GM23338 (cell line): ENCODE measurements at regions not wholly inside any gene's neighbourhood (a gene's known extent, or its start where the extent isn't known, plus 50 kb on each side); places are given as distances from the start of the nearest gene placed in this dataset.

ENCODE experiments used
- ATAC-seq: fragments of 200-7000 bp; cut with Tn5 transposase; 3 replicates; pipeline ENCODE4 v1.9.1; 2020
- DNase-seq: peaks from one replicate; pipeline ENCODE4 v3.0.0-alpha.2; 2015; ENCODE audit warnings: low spot score
- H2AFZ ChIP-seq: fragments of 200-600 bp; sonication (generic); 2 replicates; pipeline ENCODE4 v1.8.0; 2016; ENCODE audit warnings: antibody characterized with exemption, mild to moderate bottlenecking, moderate library complexity
- H3F3A ChIP-seq: fragments of 200-600 bp; sonication (generic); replicated peaks from 2 replicates; pipeline ENCODE4 v1.8.0; 2017; ENCODE audit warnings: antibody characterized with exemption, mixed run types, low read depth
- H3K27ac ChIP-seq: fragments of 200-600 bp; sonication (generic); 2 replicates; pipeline ENCODE4 v1.6.1; 2016; ENCODE audit warnings: low read depth
- H3K27me3 ChIP-seq: fragments of 200-600 bp; sonication (generic); 2 replicates; pipeline ENCODE4 v1.8.0; 2016; ENCODE audit warnings: mild to moderate bottlenecking, mixed run types, moderate library complexity; ENCODE audit not compliant: insufficient read depth
- H3K36me3 ChIP-seq: fragments of 200-600 bp; sonication (generic); 2 replicates; pipeline ENCODE4 v1.8.0; 2016; ENCODE audit warnings: mild to moderate bottlenecking; ENCODE audit not compliant: insufficient read depth
- H3K4me1 ChIP-seq: fragments of 200-600 bp; sonication (generic); 2 replicates; pipeline ENCODE4 v1.8.0; 2016; ENCODE audit warnings: mild to moderate bottlenecking, moderate library complexity; ENCODE audit not compliant: insufficient read depth
- H3K4me2 ChIP-seq: fragments of 200-600 bp; sonication (generic); 2 replicates; pipeline ENCODE4 v1.7.1; 2017; ENCODE audit warnings: mixed run types
- H3K4me3 ChIP-seq: fragments of 200-600 bp; sonication (generic); 2 replicates; pipeline ENCODE4 v1.6.1; 2016; ENCODE audit warnings: mixed run types
- H3K79me2 ChIP-seq: fragments of 200-600 bp; sonication (generic); replicated peaks from 2 replicates; pipeline ENCODE4 v1.8.0; 2017; ENCODE audit warnings: mild to moderate bottlenecking; ENCODE audit not compliant: insufficient read depth
- H3K9me2 ChIP-seq: fragments of 200-600 bp; sonication (generic); 2 replicates; pipeline ENCODE4 v1.8.0; 2017; ENCODE audit not compliant: insufficient read depth
- H4K20me1 ChIP-seq: fragments of 200-600 bp; sonication (generic); replicated peaks from 2 replicates; pipeline ENCODE4 v1.8.0; 2017; ENCODE audit warnings: mild to moderate bottlenecking; ENCODE audit not compliant: insufficient read depth
- H3K27ac Mint-ChIP-seq: 2 replicates; pipeline ENCODE4 v1.8.0; 2020; ENCODE audit warnings: inconsistent platforms, mild to moderate bottlenecking, moderate library complexity, mixed read lengths
- H3K27me3 Mint-ChIP-seq: 3 replicates; pipeline ENCODE4 v1.8.0; 2022; ENCODE audit warnings: low read depth, mild to moderate bottlenecking, moderate library complexity, mixed read lengths, inconsistent platforms; ENCODE audit not compliant: insufficient read depth, poor library complexity
- H3K36me3 Mint-ChIP-seq: 3 replicates; pipeline ENCODE4 v1.8.0; 2021; ENCODE audit warnings: low read depth, mild to moderate bottlenecking, inconsistent platforms, moderate library complexity, mixed read lengths
- H3K4me1 Mint-ChIP-seq: 3 replicates; pipeline ENCODE4 v1.8.0; 2020; ENCODE audit warnings: mild to moderate bottlenecking, inconsistent platforms, mixed read lengths
- H3K4me3 Mint-ChIP-seq: 3 replicates; pipeline ENCODE4 v1.8.0; 2021; ENCODE audit warnings: moderate library complexity, mild to moderate bottlenecking, inconsistent platforms, mixed read lengths
- H3K9me3 Mint-ChIP-seq: 3 replicates; pipeline ENCODE4 v1.8.0; 2020; ENCODE audit warnings: moderate library complexity, mild to moderate bottlenecking, inconsistent platforms, mixed read lengths
- CREB1 ChIP-seq: fragments of 250-450 bp; sonication (Bioruptor Pico); IDR thresholded peaks from 2 replicates; pipeline ENCODE4 v1.5.0; 2020; ENCODE audit warnings: low read depth, mild to moderate bottlenecking, moderate library complexity
- EZH2 ChIP-seq: fragments of 200-600 bp; sonication (generic); IDR thresholded peaks from one replicate; pipeline ENCODE4 v1.8.0; 2017; ENCODE audit warnings: antibody characterized with exemption, mild to moderate bottlenecking, low read depth; ENCODE audit not compliant: unreplicated experiment
- EZH2phosphoT487 ChIP-seq: fragments of 200-600 bp; sonication (generic); IDR thresholded peaks from one replicate; pipeline ENCODE4 v1.8.1; 2018; ENCODE audit warnings: antibody characterized with exemption; ENCODE audit not compliant: unreplicated experiment
- JUNB ChIP-seq: IDR thresholded peaks from one replicate; pipeline ENCODE4 v1.6.1; 2016; ENCODE audit warnings: antibody characterized with exemption; ENCODE audit not compliant: unreplicated experiment
- NANOG ChIP-seq: IDR thresholded peaks from 2 replicates; pipeline ENCODE4 v1.6.1; 2016; ENCODE audit warnings: antibody characterized with exemption, borderline replicate concordance
- POLR2AphosphoS5 ChIP-seq: IDR thresholded peaks from 2 replicates; pipeline ENCODE4 v1.6.1; 2016; ENCODE audit warnings: antibody characterized with exemption, low read depth
- STAT1 ChIP-seq: IDR thresholded peaks from one replicate; pipeline ENCODE4 v1.6.1; 2016; ENCODE audit warnings: antibody characterized with exemption; ENCODE audit not compliant: unreplicated experiment
- ZNF114 ChIP-seq: fragments of 250-450 bp; sonication (Bioruptor Pico); IDR thresholded peaks from 2 replicates; pipeline ENCODE4 v1.5.0; 2020; ENCODE audit warnings: mild to moderate bottlenecking, moderate library complexity
- ZNF331 ChIP-seq: fragments of 250-450 bp; sonication (Bioruptor Pico); IDR thresholded peaks from 2 replicates; pipeline ENCODE4 v1.5.0; 2020; ENCODE audit warnings: low read depth, mild to moderate bottlenecking, moderate library complexity
- TF ChIP-seq, protein P1 (sequence below): IDR thresholded peaks from 2 replicates; pipeline ENCODE4 v1.6.1; 2016; ENCODE audit warnings: antibody characterized with exemption
- TF ChIP-seq, protein P2 (sequence below): fragments of 250-450 bp; sonication (Bioruptor Pico); IDR thresholded peaks from 2 replicates; pipeline ENCODE4 v1.5.0; 2020; ENCODE audit warnings: mild to moderate bottlenecking, moderate library complexity
- TF ChIP-seq, protein P3 (sequence below), 2 experiments: fragments of 200-600 bp in 1 of 2; sonication (generic) in 1 of 2; conservative IDR thresholded peaks; 2 replicates each; pipeline versions ENCODE4 v1.5.1 to v1.6.1; 2016 to 2017; ENCODE audit warnings: antibody characterized with exemption in 2 of 2, low read depth in 2 of 2, mild to moderate bottlenecking in 2 of 2, moderate library complexity in 1 of 2
- TF ChIP-seq, protein P4 (sequence below): IDR thresholded peaks from one replicate; pipeline ENCODE4 v1.6.1; 2018; ENCODE audit warnings: antibody characterized with exemption; ENCODE audit not compliant: unreplicated experiment

DNA sequence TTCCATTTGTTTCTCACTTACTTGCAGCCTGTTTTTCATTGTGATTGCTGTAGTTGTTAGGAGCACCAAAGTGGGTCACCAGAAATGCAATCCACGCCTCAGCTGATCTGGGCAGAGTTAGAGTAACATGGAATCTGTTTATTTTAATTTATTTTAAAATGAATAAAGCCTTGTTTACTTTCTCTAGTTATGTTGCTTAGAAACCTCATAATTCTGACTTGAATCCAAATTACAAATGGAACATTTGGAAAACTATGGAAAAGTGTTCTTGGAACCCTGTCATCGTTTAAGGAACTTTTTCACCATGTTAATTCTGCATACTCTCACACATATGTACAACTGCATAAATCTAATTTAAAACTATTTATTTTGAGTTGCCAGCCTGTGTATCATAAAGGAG lies 92.2 kb upstream of the DAAM1 start:
- no peak overlapping the region for H3K4me3 ChIP-seq
- 0 out of 2 replicates have a peak, but pooled peaks cover 3% of the 10 kb centered on the region for H3K9me2 ChIP-seq
- H3K4me1 ChIP-seq: no peaks in the 10 kb centered on the region
- H3K9me3 Mint-ChIP-seq: no peaks in the 10 kb centered on the region
- no peak overlapping the region for H2AFZ ChIP-seq
- no peak overlapping the region for H3K4me2 ChIP-seq
- H3F3A ChIP-seq: no peaks in the 10 kb centered on the region
- H3K79me2 ChIP-seq: no peaks in the 10 kb centered on the region
- no peak overlapping the region for H3K4me3 Mint-ChIP-seq
- no peaks in the 10 kb centered on the region for H3K36me3 Mint-ChIP-seq
- no peak overlapping the region for H3K27ac ChIP-seq
- H3K27me3 Mint-ChIP-seq: no peaks in the 10 kb centered on the region
- H3K27ac Mint-ChIP-seq: no peak overlapping the region
- TF ChIP-seq, protein P1, sequence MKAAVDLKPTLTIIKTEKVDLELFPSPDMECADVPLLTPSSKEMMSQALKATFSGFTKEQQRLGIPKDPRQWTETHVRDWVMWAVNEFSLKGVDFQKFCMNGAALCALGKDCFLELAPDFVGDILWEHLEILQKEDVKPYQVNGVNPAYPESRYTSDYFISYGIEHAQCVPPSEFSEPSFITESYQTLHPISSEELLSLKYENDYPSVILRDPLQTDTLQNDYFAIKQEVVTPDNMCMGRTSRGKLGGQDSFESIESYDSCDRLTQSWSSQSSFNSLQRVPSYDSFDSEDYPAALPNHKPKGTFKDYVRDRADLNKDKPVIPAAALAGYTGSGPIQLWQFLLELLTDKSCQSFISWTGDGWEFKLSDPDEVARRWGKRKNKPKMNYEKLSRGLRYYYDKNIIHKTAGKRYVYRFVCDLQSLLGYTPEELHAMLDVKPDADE: no peak
- TF ChIP-seq NANOG (no peak), STAT1 (no peak), CREB1 (no peak), JUNB (no peak), ZNF114 (CRISPR knock-in tag) (no peak), POLR2AphosphoS5 (no peak), EZH2phosphoT487 (no peak), EZH2 (no peak), ZNF331 (CRISPR knock-in tag) (no peak)
- TF ChIP-seq, protein P2, sequence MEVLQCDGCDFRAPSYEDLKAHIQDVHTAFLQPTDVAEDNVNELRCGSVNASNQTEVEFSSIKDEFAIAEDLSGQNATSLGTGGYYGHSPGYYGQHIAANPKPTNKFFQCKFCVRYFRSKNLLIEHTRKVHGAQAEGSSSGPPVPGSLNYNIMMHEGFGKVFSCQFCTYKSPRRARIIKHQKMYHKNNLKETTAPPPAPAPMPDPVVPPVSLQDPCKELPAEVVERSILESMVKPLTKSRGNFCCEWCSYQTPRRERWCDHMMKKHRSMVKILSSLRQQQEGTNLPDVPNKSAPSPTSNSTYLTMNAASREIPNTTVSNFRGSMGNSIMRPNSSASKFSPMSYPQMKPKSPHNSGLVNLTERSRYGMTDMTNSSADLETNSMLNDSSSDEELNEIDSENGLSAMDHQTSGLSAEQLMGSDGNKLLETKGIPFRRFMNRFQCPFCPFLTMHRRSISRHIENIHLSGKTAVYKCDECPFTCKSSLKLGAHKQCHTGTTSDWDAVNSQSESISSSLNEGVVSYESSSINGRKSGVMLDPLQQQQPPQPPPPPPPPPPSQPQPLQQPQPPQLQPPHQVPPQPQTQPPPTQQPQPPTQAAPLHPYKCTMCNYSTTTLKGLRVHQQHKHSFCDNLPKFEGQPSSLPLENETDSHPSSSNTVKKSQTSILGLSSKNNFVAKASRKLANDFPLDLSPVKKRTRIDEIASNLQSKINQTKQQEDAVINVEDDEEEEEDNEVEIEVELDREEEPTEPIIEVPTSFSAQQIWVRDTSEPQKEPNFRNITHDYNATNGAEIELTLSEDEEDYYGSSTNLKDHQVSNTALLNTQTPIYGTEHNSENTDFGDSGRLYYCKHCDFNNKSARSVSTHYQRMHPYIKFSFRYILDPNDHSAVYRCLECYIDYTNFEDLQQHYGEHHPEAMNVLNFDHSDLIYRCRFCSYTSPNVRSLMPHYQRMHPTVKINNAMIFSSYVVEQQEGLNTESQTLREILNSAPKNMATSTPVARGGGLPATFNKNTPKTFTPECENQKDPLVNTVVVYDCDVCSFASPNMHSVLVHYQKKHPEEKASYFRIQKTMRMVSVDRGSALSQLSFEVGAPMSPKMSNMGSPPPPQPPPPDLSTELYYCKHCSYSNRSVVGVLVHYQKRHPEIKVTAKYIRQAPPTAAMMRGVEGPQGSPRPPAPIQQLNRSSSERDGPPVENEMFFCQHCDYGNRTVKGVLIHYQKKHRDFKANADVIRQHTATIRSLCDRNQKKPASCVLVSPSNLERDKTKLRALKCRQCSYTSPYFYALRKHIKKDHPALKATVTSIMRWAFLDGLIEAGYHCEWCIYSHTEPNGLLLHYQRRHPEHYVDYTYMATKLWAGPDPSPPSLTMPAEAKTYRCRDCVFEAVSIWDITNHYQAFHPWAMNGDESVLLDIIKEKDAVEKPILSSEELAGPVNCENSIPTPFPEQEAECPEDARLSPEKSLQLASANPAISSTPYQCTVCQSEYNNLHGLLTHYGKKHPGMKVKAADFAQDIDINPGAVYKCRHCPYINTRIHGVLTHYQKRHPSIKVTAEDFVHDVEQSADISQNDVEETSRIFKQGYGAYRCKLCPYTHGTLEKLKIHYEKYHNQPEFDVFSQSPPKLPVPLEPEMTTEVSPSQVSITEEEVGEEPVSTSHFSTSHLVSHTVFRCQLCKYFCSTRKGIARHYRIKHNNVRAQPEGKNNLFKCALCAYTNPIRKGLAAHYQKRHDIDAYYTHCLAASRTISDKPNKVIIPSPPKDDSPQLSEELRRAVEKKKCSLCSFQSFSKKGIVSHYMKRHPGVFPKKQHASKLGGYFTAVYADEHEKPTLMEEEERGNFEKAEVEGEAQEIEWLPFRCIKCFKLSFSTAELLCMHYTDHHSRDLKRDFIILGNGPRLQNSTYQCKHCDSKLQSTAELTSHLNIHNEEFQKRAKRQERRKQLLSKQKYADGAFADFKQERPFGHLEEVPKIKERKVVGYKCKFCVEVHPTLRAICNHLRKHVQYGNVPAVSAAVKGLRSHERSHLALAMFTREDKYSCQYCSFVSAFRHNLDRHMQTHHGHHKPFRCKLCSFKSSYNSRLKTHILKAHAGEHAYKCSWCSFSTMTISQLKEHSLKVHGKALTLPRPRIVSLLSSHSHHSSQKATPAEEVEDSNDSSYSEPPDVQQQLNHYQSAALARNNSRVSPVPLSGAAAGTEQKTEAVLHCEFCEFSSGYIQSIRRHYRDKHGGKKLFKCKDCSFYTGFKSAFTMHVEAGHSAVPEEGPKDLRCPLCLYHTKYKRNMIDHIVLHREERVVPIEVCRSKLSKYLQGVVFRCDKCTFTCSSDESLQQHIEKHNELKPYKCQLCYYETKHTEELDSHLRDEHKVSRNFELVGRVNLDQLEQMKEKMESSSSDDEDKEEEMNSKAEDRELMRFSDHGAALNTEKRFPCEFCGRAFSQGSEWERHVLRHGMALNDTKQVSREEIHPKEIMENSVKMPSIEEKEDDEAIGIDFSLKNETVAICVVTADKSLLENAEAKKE (CRISPR knock-in tag): no peak
- TF ChIP-seq, protein P3, sequence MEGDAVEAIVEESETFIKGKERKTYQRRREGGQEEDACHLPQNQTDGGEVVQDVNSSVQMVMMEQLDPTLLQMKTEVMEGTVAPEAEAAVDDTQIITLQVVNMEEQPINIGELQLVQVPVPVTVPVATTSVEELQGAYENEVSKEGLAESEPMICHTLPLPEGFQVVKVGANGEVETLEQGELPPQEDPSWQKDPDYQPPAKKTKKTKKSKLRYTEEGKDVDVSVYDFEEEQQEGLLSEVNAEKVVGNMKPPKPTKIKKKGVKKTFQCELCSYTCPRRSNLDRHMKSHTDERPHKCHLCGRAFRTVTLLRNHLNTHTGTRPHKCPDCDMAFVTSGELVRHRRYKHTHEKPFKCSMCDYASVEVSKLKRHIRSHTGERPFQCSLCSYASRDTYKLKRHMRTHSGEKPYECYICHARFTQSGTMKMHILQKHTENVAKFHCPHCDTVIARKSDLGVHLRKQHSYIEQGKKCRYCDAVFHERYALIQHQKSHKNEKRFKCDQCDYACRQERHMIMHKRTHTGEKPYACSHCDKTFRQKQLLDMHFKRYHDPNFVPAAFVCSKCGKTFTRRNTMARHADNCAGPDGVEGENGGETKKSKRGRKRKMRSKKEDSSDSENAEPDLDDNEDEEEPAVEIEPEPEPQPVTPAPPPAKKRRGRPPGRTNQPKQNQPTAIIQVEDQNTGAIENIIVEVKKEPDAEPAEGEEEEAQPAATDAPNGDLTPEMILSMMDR (conservative IDR thresholded peaks at IDR 0.05; ENCODE audit: low read depth in 2 of 2): no peak
- TF ChIP-seq, protein P4, sequence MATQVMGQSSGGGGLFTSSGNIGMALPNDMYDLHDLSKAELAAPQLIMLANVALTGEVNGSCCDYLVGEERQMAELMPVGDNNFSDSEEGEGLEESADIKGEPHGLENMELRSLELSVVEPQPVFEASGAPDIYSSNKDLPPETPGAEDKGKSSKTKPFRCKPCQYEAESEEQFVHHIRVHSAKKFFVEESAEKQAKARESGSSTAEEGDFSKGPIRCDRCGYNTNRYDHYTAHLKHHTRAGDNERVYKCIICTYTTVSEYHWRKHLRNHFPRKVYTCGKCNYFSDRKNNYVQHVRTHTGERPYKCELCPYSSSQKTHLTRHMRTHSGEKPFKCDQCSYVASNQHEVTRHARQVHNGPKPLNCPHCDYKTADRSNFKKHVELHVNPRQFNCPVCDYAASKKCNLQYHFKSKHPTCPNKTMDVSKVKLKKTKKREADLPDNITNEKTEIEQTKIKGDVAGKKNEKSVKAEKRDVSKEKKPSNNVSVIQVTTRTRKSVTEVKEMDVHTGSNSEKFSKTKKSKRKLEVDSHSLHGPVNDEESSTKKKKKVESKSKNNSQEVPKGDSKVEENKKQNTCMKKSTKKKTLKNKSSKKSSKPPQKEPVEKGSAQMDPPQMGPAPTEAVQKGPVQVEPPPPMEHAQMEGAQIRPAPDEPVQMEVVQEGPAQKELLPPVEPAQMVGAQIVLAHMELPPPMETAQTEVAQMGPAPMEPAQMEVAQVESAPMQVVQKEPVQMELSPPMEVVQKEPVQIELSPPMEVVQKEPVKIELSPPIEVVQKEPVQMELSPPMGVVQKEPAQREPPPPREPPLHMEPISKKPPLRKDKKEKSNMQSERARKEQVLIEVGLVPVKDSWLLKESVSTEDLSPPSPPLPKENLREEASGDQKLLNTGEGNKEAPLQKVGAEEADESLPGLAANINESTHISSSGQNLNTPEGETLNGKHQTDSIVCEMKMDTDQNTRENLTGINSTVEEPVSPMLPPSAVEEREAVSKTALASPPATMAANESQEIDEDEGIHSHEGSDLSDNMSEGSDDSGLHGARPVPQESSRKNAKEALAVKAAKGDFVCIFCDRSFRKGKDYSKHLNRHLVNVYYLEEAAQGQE: no peak
- DNase-seq (no peak), ATAC-seq (no peak)
- peaks cover 4% of the 10 kb centered on the region; the same call in 1 of the 3 replicates for H3K4me1 Mint-ChIP-seq
- H3K36me3 ChIP-seq: no peaks in the 10 kb centered on the region
- H4K20me1 ChIP-seq: no peaks in the 10 kb centered on the region
- no peaks in the 10 kb centered on the region for H3K27me3 ChIP-seq
